ENCODE measurements at regions not wholly inside any gene's neighbourhood (a gene's known extent, or its start where the extent isn't known, plus 50 kb on each side); places are given as distances from the start of the nearest gene placed in this dataset.
A peak's percentile ranks its signal among the peaks of the same experiment; 100 is the strongest.

DNA sequence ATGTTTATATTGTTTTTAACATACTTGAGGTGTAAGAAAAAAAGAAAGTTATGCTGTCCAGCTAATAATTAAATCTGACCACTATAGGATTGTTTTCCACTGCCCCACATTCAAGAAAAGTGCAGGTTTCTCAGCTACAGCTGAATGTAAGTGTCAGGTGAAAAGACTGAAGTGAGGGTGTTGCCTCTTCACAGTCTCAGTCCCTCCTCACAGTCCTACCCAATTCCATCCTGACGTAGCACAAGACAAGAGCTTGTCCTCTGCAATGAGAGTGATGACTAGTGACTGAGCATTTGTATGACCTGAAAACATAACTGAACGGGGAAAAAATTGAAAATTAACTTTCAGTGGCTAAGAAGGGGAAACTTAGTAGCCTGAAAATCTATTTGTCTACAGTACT lies 1039.5 kb downstream of the ADGRL2 start:
- H3K27ac ChIP-seq = no peak overlapping the region
- H3K4me3 ChIP-seq = no peak overlapping the region
- no peak for DNase-seq (ENCODE audit: low read depth in 1 of 2, low spot score in 1 of 2)
- H3K4me1 ChIP-seq (ENCODE audit: low read depth) = no peaks in the 10 kb centered on the region
- H3K9me3 ChIP-seq (ENCODE audit: low read depth) = no peaks in the 10 kb centered on the region
- TF ChIP-seq, protein P1, sequence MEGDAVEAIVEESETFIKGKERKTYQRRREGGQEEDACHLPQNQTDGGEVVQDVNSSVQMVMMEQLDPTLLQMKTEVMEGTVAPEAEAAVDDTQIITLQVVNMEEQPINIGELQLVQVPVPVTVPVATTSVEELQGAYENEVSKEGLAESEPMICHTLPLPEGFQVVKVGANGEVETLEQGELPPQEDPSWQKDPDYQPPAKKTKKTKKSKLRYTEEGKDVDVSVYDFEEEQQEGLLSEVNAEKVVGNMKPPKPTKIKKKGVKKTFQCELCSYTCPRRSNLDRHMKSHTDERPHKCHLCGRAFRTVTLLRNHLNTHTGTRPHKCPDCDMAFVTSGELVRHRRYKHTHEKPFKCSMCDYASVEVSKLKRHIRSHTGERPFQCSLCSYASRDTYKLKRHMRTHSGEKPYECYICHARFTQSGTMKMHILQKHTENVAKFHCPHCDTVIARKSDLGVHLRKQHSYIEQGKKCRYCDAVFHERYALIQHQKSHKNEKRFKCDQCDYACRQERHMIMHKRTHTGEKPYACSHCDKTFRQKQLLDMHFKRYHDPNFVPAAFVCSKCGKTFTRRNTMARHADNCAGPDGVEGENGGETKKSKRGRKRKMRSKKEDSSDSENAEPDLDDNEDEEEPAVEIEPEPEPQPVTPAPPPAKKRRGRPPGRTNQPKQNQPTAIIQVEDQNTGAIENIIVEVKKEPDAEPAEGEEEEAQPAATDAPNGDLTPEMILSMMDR (IDR thresholded peaks at IDR 0.05; ENCODE audit: low read depth, low read length) = no peak
- H3K27me3 ChIP-seq = no peaks in the 10 kb centered on the region
- H3K36me3 ChIP-seq = no peaks in the 10 kb centered on the region

DNA sequence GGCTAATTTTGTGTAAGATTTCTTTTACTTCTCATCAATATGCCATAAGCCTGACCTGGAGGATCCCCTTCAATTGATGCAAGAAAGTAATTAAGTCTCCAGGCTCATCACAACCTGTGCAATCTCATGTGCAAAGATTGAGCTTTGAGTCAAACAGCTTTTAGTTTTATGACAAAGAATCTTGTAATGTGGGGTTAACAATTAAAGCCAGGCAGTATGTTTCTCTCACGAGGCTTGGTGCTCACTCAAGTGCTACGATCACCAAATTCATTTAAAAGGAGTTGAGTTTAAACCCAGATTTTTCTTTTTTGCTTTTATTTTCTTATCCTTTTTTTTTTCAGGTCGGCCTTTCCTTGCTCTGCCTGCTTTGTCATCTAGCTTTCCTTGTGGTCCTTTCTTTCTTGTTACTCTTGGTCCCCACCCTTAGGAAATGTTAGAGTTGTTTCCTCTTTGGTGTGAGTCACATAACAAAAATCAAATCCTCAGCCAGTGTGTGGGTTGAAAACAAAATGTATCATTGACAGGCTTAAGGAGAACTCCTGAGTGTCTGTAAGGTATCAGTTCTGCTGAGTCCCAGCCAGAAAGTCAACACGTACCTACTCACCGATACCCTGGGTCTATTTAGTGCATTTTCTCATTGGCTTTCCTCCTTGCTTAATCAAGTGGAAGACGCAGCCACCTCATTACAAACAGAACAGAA lies 1037.2 kb downstream of the ADGRL2 start:
- TF ChIP-seq, protein P1 (IDR thresholded peaks at IDR 0.05; ENCODE audit: low read depth, low read length) = no peak
- H3K4me1 ChIP-seq (ENCODE audit: low read depth) = no peaks in the 10 kb centered on the region
- H3K4me3 ChIP-seq = no peak overlapping the region
- DNase-seq (ENCODE audit: low read depth in 1 of 2, low spot score in 1 of 2) = peak in 1 of 2 donors; percentile 2
- no peaks in the 10 kb centered on the region for H3K27me3 ChIP-seq
- no peaks in the 10 kb centered on the region for H3K36me3 ChIP-seq
- no peak overlapping the region for H3K27ac ChIP-seq
- no peaks in the 10 kb centered on the region for H3K9me3 ChIP-seq (ENCODE audit: low read depth)

DNA sequence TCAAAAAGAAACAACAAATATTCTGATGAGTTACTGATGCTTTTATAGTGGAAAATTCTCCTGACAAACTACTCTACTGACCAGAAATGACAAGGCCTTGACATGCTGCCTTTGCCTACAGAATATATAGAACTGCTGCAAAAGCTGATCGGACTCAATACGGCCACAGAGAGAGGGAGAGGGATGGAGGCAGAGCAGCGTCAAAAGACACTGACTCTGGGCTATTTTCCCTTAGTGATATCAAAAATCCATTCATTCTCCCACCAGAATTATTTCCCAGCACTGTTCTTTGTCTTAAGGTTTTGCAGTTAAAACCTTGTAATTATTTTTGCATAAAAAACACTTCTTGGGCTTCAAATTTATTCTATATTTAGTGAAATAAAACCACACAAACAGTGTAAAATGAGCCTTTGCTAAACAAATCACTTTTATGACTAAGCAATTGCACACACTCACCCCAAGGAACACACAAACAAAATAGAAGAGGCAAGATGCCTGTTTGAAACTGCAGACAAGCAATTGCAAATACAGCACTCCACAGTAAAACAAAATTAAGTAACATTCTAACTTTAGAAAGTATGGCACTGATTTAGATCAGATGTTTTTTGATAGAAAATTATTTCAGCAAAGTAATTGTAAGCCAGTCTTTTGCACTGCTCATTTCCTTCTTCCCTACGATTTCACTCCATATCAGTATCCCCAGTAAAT lies 1036.4 kb downstream of the ADGRL2 start:
- TF ChIP-seq, protein P1 (IDR thresholded peaks at IDR 0.05; ENCODE audit: low read depth, low read length) = no peak
- no peak overlapping the region for H3K27ac ChIP-seq
- H3K9me3 ChIP-seq (ENCODE audit: low read depth) = no peaks in the 10 kb centered on the region
- no peaks in the 10 kb centered on the region for H3K4me1 ChIP-seq (ENCODE audit: low read depth)
- no peak for DNase-seq (ENCODE audit: low read depth in 1 of 2, low spot score in 1 of 2)
- H3K36me3 ChIP-seq = no peaks in the 10 kb centered on the region
- H3K27me3 ChIP-seq = no peaks in the 10 kb centered on the region
- H3K4me3 ChIP-seq = no peak overlapping the region

DNA sequence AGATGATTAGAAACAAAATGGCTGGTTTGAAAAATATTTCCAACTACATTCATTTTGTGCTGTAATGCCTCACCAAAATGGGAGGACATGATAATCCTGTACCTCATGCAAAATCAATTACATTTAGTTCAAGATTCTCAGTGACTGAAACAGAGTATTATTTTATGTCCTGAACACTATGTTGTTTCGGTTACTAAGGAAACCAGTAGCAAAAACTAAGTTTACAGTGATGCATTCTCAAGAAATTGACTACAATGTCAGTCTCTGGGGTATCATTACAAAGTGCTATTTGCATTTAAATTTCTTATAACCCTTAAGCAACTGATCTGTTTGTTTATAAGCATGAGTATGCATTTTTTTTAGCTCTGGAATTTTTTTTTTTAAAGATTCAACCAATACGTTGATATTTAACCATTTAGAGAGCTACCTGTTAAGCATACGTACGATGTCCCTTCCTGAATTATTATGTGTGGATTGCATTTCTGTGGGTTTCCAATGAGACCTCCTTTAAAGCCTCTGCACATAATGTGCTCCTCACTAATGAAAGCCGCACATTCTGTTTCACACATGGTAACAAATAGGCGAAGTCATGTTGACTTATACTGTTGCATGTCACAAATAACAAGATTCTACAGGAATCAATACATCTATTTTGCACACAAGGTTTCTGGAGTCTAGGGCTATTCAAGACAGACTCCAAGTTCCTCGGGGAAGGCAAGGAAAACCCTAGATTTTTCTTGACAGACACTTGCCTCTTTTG lies 1035.7 kb downstream of the ADGRL2 start:
- Histone ChIP-seq H3K4me3 (no peak overlapping the region), H3K36me3 (no peaks in the 10 kb centered on the region), H3K27ac (no peak overlapping the region), H3K9me3 (ENCODE audit: low read depth) (no peaks in the 10 kb centered on the region), H3K4me1 (ENCODE audit: low read depth) (no peaks in the 10 kb centered on the region), H3K27me3 (no peaks in the 10 kb centered on the region)
- TF ChIP-seq, protein P1 (IDR thresholded peaks at IDR 0.05; ENCODE audit: low read depth, low read length) = no peak
- DNase-seq (ENCODE audit: low read depth in 1 of 2, low spot score in 1 of 2) = no peak

DNA sequence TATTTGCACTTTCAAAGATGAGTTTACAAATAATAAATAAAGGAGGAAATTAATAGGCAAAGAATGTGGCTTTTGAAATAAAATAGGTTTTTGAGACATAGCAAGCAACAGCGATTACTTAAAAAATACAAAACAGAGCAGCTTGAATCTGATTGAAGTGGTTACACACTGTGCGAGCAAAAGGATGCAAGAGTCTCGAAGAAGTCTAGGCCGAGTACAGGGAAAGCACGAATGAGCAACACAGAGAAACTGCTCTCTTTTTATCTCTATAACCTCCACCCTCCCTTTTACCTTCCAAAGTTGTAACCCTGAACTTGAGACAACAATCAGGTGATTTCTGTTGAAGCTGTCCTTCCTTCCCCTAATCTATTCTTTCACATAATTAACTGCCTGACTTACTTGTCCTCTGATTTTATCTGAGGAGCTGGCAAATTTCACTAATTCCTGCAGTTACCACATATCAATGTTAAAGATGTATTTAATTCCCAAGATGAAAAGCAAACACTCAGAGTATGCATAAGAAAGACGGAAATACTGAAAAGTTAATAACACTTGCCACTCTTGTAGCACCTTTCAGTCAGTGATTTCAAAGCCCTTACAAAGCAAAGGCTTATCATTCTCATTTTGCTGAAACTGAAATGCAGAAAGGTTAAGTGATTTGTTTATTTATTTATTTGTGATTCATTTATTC lies 1030.1 kb downstream of the ADGRL2 start:
- TF ChIP-seq, protein P1 (IDR thresholded peaks at IDR 0.05; ENCODE audit: low read depth, low read length) = no peak
- H3K36me3 ChIP-seq = no peaks in the 10 kb centered on the region
- no peaks in the 10 kb centered on the region for H3K27me3 ChIP-seq
- H3K9me3 ChIP-seq (ENCODE audit: low read depth) = no peaks in the 10 kb centered on the region
- H3K4me3 ChIP-seq = no peak overlapping the region
- H3K27ac ChIP-seq = no peak overlapping the region
- no peak for DNase-seq (ENCODE audit: low read depth in 1 of 2, low spot score in 1 of 2)
- H3K4me1 ChIP-seq (ENCODE audit: low read depth) = no peaks in the 10 kb centered on the region
